ENCODE measurements at regions not wholly inside any gene's neighbourhood (a gene's known extent, or its start where the extent isn't known, plus 50 kb on each side); places are given as distances from the start of the nearest gene placed in this dataset.

GRCh38 chr5:133713209-133713608 lies 100.9 kb upstream of the FSTL4 start:
- DNase-seq (ENCODE audit: low read depth in 2 of 2): no peak

- no peak for DNase-seq (ENCODE audit: low read depth in 2 of 2)
Observed at GRCh38 chr5:133712562-133712961, 100.2 kb upstream of the FSTL4 start.

GRCh38 chr5:133709209-133709725 lies 96.9 kb upstream of the FSTL4 start:
- no peak for DNase-seq (ENCODE audit: low read depth in 2 of 2)

- no peak for DNase-seq (ENCODE audit: low read depth in 2 of 2)
Observed at GRCh38 chr5:133708331-133708850, 96.0 kb upstream of the FSTL4 start.

GRCh38 chr5:133707629-133708028 lies 95.3 kb upstream of the FSTL4 start:
- DNase-seq (ENCODE audit: low read depth in 2 of 2): no peak

GRCh38 chr5:133706506-133707430 lies 94.4 kb upstream of the FSTL4 start:
- no peak for DNase-seq (ENCODE audit: low read depth in 2 of 2)

GRCh38 chr5:133705331-133705730 lies 93.0 kb upstream of the FSTL4 start:
- DNase-seq (ENCODE audit: low read depth in 2 of 2): no peak

GRCh38 chr5:133704411-133704810 lies 92.1 kb upstream of the FSTL4 start:
- DNase-seq (ENCODE audit: low read depth in 2 of 2): no peak

GRCh38 chr5:133703935-133704334 lies 91.6 kb upstream of the FSTL4 start:
- no peak for DNase-seq (ENCODE audit: low read depth in 2 of 2)

- no peak for DNase-seq (ENCODE audit: low read depth in 2 of 2)
Observed at GRCh38 chr5:133702791-133703770, 90.7 kb upstream of the FSTL4 start.

- DNase-seq (ENCODE audit: low read depth in 2 of 2): no peak
Observed at GRCh38 chr5:133701871-133702270, 89.5 kb upstream of the FSTL4 start.

GRCh38 chr5:133700251-133700650 lies 87.9 kb upstream of the FSTL4 start:
- no peak for DNase-seq (ENCODE audit: low read depth in 2 of 2)

- no peak for DNase-seq (ENCODE audit: low read depth in 2 of 2)
Observed at GRCh38 chr5:133698646-133699526, 86.5 kb upstream of the FSTL4 start.

GRCh38 chr5:133698259-133698554 lies 85.9 kb upstream of the FSTL4 start:
- DNase-seq (ENCODE audit: low read depth in 2 of 2): no peak

GRCh38 chr5:133697536-133698258 lies 85.4 kb upstream of the FSTL4 start:
- no peak for DNase-seq (ENCODE audit: low read depth in 2 of 2)

GRCh38 chr5:133696782-133697507 lies 84.6 kb upstream of the FSTL4 start:
- DNase-seq (ENCODE audit: low read depth in 2 of 2): no peak

- DNase-seq (ENCODE audit: low read depth in 2 of 2): no peak
Observed at GRCh38 chr5:133696006-133696584, 83.8 kb upstream of the FSTL4 start.

GRCh38 chr5:133694181-133694831 lies 82.0 kb upstream of the FSTL4 start:
- DNase-seq (ENCODE audit: low read depth in 2 of 2): no peak

GRCh38 chr5:133691448-133691847 lies 79.1 kb upstream of the FSTL4 start:
- no peak for DNase-seq (ENCODE audit: low read depth in 2 of 2)

All from stimulated activated CD4-positive, alpha-beta T cell treated with anti-CD3 and anti-CD28 coated beads, Interleukin-15, amount 100 ng/mL, for 48 hours (primary cell).